HS-5 (cell line): ENCODE measurements at regions not wholly inside any gene's neighbourhood (a gene's known extent, or its start where the extent isn't known, plus 50 kb on each side); places are given as distances from the start of the nearest gene placed in this dataset.
"Not testable (repeated sequence)": the region's sequence is repeated elsewhere in the genome, so short reads cannot be mapped to it uniquely, and the experiment has no call there.

Experiments
- DNase-seq: peaks from one replicate; pipeline ENCODE4 v3.0.0-alpha.2; 2012; ENCODE audit warnings: low read depth

DNA sequence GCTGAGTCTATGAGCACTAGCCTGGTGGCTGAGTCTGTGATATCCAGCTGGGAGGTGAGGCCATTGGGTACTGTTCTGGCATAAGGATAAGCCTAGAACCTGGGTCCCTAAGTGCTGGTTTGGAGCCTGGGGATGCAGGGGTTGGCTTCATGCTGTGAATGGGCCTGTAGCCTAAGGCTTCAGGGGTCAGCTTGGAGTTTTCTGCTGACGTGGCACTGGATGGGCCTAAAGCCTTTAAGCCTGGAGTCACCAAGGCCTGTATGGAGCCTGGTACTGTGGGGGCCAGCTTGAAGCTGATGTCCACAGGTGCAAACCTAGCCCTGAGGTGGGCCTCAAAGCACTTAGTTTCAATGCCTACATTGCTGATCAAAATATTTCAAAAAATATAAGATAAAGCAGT is 979.6 kb upstream of the POU3F4 start:
- DNase-seq: no peak

DNA sequence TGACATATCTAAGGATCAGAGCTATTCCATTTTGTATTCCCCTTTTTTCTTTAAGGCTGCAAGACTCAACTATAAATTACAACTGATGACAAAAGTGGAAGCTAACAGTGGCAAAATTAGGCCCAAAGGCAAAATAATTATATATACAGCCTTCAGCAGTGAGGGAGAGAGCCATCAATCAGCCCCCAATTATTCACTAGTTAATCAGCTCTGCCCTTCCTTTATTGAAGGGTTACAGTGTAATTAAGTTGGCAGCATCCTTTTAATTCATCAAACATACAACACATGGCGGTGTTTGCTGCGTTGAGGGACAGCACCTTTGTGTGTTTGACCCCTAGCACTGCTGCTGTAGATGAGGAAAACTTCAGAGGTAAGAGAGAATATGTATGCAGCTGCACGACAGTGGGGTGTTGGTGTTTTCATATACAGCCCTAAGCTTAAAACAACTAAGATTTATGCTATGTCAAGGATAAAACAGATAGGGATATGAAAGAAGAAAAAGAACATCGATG is 973.9 kb upstream of the POU3F4 start:
- no peak for DNase-seq

DNA sequence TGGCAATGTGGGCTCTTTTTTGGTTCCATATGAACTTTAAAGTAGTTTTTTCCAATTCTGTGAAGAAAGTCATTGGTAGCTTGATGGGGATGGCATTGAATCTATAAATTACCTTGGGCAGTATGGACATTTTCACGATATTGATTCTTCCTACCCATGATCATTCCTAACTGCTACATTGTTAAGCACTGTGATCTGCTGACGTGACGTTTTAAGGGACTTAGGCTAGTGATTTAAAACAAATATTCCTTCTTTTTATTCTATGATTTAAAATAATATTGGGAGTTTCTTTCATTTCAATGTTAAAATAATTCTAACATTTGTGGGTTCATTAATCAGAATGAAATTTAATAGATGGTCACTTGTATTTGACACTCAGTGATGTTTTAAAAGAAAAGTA is 970.9 kb upstream of the POU3F4 start:
- DNase-seq: not testable (repeated sequence)

DNA sequence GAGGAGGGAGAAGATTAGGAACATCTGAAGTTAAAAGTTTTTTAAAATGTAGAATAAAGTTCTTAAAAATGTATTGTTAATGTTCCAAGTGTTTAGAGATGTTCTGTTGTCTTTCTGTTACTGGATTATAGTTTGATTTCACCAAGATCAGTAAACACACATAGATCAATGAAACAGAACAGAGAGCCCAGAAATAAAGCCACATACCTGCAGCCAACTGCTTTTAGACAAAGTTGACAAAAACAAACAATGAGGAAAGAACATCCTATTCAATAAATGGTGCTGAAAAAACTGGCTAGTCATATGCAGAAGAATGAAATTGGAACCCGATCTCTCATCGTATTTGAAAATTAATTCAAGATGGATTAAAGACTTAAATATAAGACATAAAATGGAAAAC is 966.3 kb upstream of the POU3F4 start:
- no peak for DNase-seq

DNA sequence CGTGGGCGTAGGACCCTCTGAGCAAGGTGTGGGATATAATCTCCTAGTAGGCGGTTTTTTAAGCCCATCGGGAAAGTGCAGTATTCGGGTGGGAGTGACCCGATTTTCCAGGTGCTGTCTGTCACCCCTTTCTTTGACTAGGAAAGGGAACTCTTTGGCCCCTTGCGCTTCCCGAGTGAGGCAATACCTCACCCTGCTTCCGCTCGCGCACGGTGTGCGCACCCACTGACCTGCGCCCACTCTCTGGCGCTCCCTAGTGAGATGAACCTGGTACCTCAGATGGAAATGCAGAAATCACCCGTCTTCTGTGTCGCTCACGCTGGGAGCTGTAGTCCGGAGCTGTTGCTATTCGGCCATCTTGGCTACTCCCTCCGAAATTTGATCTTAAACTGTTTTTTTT is 955.9 kb upstream of the POU3F4 start:
- DNase-seq: not testable (repeated sequence)

GRCh38 chrX:82556588-82556987 is 951.5 kb upstream of the POU3F4 start:
- DNase-seq: no peak

DNA sequence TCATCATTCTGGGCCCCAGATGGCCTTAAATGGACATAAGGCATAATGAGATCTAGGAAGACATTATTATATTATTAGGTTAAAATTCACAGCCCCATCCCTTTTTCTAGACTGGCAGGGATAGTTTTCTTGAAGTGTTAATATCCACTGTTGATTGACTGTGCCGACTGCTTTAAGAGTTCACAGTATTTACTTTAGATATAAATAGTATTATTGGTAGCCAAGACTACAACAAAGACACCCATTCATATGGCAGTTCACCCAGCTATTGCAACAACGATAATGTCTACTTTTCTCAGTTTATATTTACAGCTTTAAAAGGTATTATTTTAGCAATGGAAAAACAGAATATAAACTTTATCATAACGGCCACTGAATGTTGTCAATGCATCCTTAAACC is 922.2 kb upstream of the POU3F4 start:
- no peak for DNase-seq

- no peak for DNase-seq
These were observed 918.7 kb upstream of the POU3F4 start for GRCh38 chrX:82589410-82589809.

- DNase-seq: no peak
These were observed 916.7 kb upstream of the POU3F4 start for GRCh38 chrX:82591421-82591820.

DNA sequence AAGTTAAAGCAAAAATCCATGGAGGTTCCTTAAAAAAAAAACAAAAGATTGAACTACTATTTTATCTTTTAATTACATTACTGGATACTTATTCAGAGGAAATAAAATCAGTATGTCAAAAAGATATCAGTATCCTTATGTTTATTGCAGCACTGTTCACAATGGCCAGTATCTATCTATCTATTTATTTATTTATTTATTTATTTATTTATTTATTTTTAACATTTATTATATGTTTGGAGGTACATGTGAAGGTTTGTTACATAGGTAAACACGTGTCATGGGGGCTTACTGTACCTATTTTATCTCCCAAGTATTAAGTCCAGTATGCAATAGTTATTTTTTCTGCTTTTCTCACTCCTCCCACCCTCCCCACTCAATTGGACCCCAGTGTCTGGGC is 881.1 kb upstream of the POU3F4 start:
- no peak for DNase-seq

DNA sequence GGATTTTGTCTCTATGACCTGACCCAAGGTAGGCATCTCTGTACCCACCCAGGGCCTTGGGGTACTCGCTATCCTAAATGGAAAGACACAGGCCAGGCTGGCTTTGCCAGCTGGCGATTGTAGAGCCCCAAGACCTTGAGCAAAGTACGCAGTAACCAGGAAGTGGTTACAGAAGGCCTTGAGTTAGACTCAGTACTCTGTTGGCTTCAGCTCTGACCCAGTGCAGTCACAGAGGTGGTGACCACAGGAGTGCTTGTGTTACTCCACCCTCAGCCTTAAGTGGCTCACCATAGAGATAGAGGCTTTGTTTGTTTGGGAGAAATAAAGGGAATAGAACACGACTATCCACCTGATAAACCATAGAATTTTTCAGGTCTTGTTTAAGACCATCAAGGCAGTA is 880.5 kb upstream of the POU3F4 start:
- DNase-seq: no peak

DNA sequence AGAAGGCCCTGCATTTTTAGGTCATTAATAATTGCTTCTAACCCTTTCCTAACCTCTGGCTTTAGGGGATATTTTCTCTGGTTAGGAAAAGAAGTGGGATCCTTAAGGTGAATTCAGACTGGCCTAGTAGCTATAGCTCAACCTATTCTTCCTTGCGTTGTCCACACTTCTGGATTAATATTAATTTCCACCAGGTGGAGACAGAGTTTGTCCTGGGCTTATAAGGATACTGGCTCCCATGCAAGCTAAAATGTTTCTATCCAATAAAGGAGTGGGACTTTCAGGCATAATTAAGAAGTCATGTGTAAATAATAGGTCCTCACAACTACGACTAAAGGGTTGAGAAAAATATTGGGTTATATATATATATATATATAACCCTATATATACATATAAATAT is 860.0 kb upstream of the POU3F4 start:
- DNase-seq: no peak

DNA sequence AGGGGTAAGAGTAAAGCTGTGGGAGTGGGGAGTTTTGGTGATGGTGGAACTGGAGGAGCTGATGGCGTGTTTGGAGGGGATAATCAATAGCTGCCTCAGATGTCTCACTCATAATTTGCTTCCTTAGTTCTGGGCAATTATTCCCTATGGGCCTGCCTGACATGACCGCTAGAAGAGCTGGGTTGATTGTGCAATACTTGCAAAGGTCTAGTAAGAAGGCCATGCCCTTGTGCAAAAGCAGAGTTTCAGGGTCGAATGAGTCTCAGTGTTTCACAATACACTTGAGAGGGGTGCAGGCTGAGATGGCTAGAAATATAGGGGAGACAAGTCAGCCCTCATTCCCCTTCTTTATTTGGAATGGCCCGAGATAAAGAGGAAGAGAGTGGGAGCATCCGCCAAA is 858.4 kb upstream of the POU3F4 start:
- DNase-seq: no peak

DNA sequence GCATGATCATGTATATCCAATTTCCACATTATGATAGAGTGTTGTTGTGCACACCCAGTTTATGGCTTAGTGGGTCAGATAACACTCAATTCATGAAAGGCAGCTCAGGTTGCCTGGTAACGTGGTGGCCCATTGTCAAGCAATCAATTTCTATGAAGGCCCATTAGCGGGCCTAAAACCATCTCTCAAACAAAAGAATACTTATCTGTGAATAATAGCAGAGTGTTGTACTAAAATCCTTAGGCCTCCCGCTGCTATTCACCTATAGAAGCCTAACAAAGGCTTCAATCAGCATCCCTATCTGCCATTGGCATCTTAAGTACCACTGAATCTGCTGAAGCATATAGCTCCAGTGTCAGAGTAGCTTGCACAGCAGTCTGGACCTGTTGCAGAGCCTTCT is 849.6 kb upstream of the POU3F4 start:
- DNase-seq: no peak

DNA sequence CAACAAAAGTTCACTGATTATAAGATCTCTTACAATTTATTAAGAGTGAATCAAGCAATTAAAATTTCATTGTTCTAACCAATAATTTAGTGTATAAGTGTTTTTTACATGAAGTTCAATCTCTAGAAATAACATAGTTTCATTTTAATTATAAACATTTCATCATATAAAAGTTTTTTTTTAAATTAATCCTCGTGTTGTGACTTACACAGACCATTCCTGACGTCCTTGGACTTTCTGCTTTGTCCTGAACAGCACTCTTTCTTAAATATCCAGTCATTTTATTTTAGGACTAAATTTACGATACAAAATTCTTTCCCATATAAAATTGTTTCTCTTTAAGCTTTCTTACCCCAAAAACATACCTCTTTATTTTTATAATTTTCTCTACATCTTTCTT is 841.7 kb upstream of the POU3F4 start:
- no peak for DNase-seq

GRCh38 chrX:82675104-82675503 is 833.0 kb upstream of the POU3F4 start:
- DNase-seq: no peak

DNA sequence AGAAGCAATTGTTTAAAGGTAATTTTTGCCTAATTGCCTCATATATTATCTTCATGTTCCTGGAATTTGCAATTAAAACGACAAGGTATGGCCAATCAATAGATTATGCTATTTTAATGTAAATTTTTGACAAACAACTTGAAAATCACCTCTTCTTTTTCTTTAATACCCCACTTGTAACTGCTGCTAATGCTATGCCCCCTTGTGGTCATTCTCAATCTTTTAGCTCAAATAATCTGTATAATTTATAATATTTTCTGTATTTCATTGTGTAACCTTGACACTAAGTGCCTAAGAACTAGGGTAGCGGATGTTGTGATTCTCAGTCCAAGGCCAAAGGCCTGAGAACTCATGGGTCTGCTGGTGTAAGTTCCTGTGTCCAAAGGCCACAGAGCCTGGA is 831.7 kb upstream of the POU3F4 start:
- no peak for DNase-seq

DNA sequence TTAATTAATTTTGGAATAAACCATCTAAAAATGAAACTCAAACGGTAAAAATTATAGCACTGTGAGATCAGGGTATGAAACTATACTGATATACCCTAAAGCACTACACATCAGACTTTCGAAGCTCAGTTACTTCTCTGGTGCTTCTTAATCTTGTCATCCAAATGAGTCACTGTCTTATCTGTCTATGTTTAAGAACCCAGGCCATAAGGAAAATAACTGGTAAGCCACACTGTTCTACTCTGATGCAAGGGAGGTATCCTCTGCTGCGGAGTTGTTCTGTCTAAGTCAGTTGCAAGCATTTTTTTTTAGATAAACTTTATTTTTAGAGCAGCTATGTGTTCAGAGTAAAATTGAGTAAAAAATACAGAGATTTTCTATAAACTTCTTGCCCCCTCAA is 830.8 kb upstream of the POU3F4 start:
- DNase-seq: no peak

DNA sequence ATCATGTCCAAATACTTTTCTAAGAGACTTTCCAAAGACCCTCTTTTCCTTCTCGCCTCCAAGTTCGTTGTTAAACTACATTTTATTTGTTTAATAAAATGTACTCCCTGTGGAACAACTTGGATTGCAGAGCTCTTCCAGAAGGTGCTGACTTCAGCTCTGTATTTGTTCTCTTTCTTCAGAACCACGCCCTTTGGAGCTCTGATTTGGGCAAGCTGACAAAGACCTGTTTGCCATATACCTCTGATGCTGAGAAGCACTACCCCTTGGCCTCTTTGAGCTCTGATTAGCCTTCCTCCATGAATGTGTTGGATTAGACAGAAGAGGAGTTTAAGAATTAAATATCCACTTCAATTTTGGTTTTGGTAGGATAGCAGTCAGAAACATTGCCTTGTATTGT is 815.1 kb upstream of the POU3F4 start:
- DNase-seq: no peak

- DNase-seq: no peak
These were observed 813.0 kb upstream of the POU3F4 start for GRCh38 chrX:82695066-82695465.

DNA sequence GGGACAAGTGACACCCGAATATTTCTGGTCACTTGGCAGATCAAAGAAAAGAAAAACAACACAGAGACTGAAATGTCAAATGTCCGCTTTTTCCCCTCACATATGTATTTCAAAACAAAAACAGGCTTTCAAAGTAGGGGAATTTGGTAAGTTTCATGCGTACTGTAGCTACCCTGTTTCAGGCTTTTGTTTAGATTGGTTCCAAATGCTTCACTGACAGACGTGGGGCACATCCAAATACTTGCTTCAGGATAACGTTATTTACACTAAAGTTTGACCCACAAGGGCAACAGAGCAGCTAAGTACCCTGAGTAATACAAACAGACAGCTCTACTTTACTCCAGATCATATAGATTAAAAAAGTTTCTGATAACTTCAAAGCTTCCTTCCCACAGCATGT is 804.5 kb upstream of the POU3F4 start:
- DNase-seq: no peak

DNA sequence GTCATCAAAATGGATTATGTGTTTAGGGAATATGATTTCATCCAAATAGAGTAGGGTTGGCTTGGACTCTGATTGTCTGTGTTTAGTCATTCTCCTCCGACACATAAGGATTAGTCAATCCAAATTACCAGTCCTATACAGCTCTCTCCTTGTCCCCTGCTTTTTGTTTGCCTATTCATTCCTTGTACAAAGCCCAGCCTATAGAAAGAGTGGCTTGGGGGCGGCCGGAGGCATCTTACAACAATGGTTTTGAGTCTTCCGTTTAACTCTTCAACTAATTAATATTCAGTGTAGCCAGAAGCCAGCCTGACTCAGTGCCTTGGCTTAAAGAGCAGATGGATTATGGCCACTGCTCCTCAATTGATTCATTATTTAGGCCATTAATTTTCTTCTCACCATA is 796.6 kb upstream of the POU3F4 start:
- DNase-seq: no peak

GRCh38 chrX:82721891-82722290 is 786.2 kb upstream of the POU3F4 start:
- DNase-seq: no peak

DNA sequence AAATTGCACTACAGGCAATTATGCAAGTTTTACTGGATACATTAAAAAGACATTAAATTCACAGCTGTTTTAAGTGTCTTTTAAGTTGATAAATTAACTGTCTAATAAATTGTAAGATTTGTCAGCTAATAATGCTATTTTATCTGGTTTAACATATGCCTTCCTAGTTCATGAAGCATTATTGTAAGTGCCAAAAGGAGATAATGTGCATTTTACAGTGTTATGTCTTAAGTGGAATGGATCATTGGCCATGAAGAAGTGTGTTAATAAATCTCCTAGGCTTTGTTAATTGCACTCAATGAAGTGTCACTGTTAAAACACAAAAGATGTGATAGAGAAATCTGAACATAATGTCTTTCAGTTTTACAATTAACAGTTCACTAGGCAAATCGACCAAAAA is 784.3 kb upstream of the POU3F4 start:
- no peak for DNase-seq

DNA sequence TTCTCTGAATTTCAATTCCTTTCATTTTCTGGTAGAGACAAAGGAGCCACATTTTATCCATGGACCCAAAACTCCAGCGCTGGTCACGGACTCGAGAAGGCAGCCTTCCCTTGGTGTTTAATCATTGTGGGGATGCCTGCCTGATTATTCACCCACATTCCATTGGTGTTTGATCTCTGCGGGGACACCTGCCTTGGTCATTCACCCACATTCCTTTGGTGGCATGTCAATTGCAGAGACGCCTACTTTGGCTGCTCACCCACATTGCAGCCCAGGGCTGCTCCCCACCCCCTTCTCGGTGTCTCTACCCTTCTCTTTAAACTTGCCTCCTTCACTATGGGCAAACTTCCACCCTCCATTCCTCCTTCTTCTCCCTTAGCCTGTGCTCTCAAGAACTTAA is 780.7 kb upstream of the POU3F4 start:
- not testable (repeated sequence) for DNase-seq
